Smooth muscle cell (in vitro differentiated cells): ENCODE measurements at regions not wholly inside any gene's neighbourhood (a gene's known extent, or its start where the extent isn't known, plus 50 kb on each side); places are given as distances from the start of the nearest gene placed in this dataset.

ENCODE experiments used
- DNase-seq: peaks from one replicate; lab custom pipeline; 2025; ENCODE audit not compliant: unreplicated experiment; lab: John Stamatoyannopoulos, UW
- H2AFZ ChIP-seq: fragments of 200-600 bp; sonication (generic); 2 replicates; pipeline ENCODE4 v1.6.0; 2016; ENCODE audit warnings: antibody characterized with exemption, low read depth, mild to moderate bottlenecking
- H3F3A ChIP-seq: fragments of 200-600 bp; sonication (generic); 2 replicates; pipeline ENCODE4 v1.6.0; 2017; ENCODE audit warnings: antibody characterized with exemption, low read depth
- H3K27ac ChIP-seq: fragments of 200-600 bp; sonication (generic); 2 replicates; pipeline ENCODE4 v1.5.1; 2016; ENCODE audit warnings: low read depth, mild to moderate bottlenecking
- H3K27me3 ChIP-seq: fragments of 200-600 bp; sonication (generic); 2 replicates; pipeline ENCODE4 v1.6.1; 2016; ENCODE audit warnings: low read depth, mild to moderate bottlenecking
- H3K36me3 ChIP-seq: fragments of 200-600 bp; sonication (generic); 2 replicates; pipeline ENCODE4 v1.5.1; 2016; ENCODE audit warnings: low read depth
- H3K4me1 ChIP-seq: fragments of 200-600 bp; sonication (generic); 2 replicates; pipeline ENCODE4 v1.5.1; 2016; ENCODE audit warnings: low read depth
- H3K4me2 ChIP-seq: fragments of 200-600 bp; sonication (generic); 2 replicates; pipeline ENCODE4 v1.6.0; 2016; ENCODE audit warnings: mild to moderate bottlenecking
- H3K4me3 ChIP-seq: fragments of 200-600 bp; sonication (generic); 2 replicates; pipeline ENCODE4 v1.5.1; 2016; ENCODE audit warnings: mild to moderate bottlenecking
- H3K79me2 ChIP-seq: fragments of 200-600 bp; sonication (generic); 2 replicates; pipeline ENCODE4 v1.6.0; 2016; ENCODE audit warnings: low read depth, mild to moderate bottlenecking
- H3K9ac ChIP-seq: fragments of 200-600 bp; sonication (generic); 2 replicates; pipeline ENCODE4 v1.6.0; 2016; ENCODE audit warnings: low read depth
- H3K9me3 ChIP-seq: fragments of 200-600 bp; sonication (generic); replicated peaks from 2 replicates; pipeline ENCODE4 v1.5.1; 2016; ENCODE audit warnings: low read depth
- H4K20me1 ChIP-seq: fragments of 200-600 bp; sonication (generic); 2 replicates; pipeline ENCODE4 v1.6.0; 2016; ENCODE audit warnings: low read depth
- CTCF ChIP-seq: fragments of 200-600 bp; sonication (generic); IDR thresholded peaks from 2 replicates; pipeline ENCODE4 v1.5.1; 2017; ENCODE audit warnings: borderline replicate concordance, mild to moderate bottlenecking, antibody characterized with exemption; ENCODE audit not compliant: insufficient read depth, poor library complexity, severe bottlenecking
- WGBS: methylation state at CpG from one replicate; pipeline ENCODE4 v1.1.7; 2016; ENCODE audit warnings: low lambda C conversion rate; 5-methylcytosine and 5-hydroxymethylcytosine counted together

- DNase-seq = no peak
Measured at GRCh38 chrX:40938423-40938822, 146.8 kb upstream of the USP9X start.

GRCh38 chrX:40943093-40943641 lies 142.1 kb upstream of the USP9X start:
- Histone ChIP-seq H3K4me3 (no peak overlapping the region), H3K9me3 (no peaks in the 10 kb centered on the region), H3K4me2 (no peak overlapping the region), H3K27me3 (no peaks in the 10 kb centered on the region), H3K36me3 (no peaks in the 10 kb centered on the region), H3F3A (peaks cover 6% of the 10 kb centered on the region), H3K9ac (no peak overlapping the region), H3K4me1 (no peaks in the 10 kb centered on the region), H3K27ac (no peak overlapping the region), H3K79me2 (no peaks in the 10 kb centered on the region), H4K20me1 (no peaks in the 10 kb centered on the region), H2AFZ (no peak overlapping the region)
- no peak for TF ChIP-seq CTCF
- 88% methylated on average over 1 of the region's 1 CpG for WGBS
- DNase-seq = no peak

More at GRCh38 chrX:40938423-40938822, 146.8 kb upstream of the USP9X start:
- 41% methylated on average over 5 of the region's 5 CpGs for WGBS
- no peaks in the 10 kb centered on the region for H3K79me2 ChIP-seq
- H3K27me3 ChIP-seq = no peaks in the 10 kb centered on the region
- H3K36me3 ChIP-seq = no peaks in the 10 kb centered on the region
- no peak for TF ChIP-seq CTCF
- H3K4me1 ChIP-seq = peaks cover 9% of the 10 kb centered on the region
- no peak overlapping the region for H3K4me3 ChIP-seq
- peak overlapping the region; percentile 65 for H3K27ac ChIP-seq
- H4K20me1 ChIP-seq = no peaks in the 10 kb centered on the region
- no peak overlapping the region for H3K4me2 ChIP-seq
- no peak overlapping the region for H2AFZ ChIP-seq
- peaks cover 15% of the 10 kb centered on the region for H3F3A ChIP-seq
- H3K9me3 ChIP-seq = no peaks in the 10 kb centered on the region
- H3K9ac ChIP-seq = no peak overlapping the region

GRCh38 chrX:40945361-40945713 lies 139.9 kb upstream of the USP9X start:
- Histone ChIP-seq H3K27ac (peak overlapping the region; percentile 64), H2AFZ (no peak overlapping the region), H4K20me1 (no peaks in the 10 kb centered on the region), H3K4me3 (no peak overlapping the region), H3K9me3 (no peaks in the 10 kb centered on the region), H3K79me2 (no peaks in the 10 kb centered on the region), H3K4me1 (no peaks in the 10 kb centered on the region), H3K9ac (no peak overlapping the region), H3K27me3 (no peaks in the 10 kb centered on the region), H3F3A (no peaks in the 10 kb centered on the region), H3K4me2 (peak overlapping the region; percentile 50), H3K36me3 (no peaks in the 10 kb centered on the region)
- TF ChIP-seq CTCF = no peak
- no peak for DNase-seq
- WGBS = 24% methylated on average over 5 of the region's 5 CpGs

- no peak overlapping the region for H3K4me3 ChIP-seq
- H3K9ac ChIP-seq = no peak overlapping the region
- peak overlapping the region; percentile 21 for H3K27ac ChIP-seq
- H3K79me2 ChIP-seq = no peaks in the 10 kb centered on the region
- no peak overlapping the region for H2AFZ ChIP-seq
- H3K27me3 ChIP-seq = no peaks in the 10 kb centered on the region
- no peaks in the 10 kb centered on the region for H4K20me1 ChIP-seq
- DNase-seq = no peak
- no peaks in the 10 kb centered on the region for H3K9me3 ChIP-seq
- WGBS = 74% methylated on average over 3 of the region's 3 CpGs
- H3K36me3 ChIP-seq = no peaks in the 10 kb centered on the region
- no peak overlapping the region for H3K4me2 ChIP-seq
- H3K4me1 ChIP-seq = no peaks in the 10 kb centered on the region
- no peak for TF ChIP-seq CTCF
- H3F3A ChIP-seq = no peaks in the 10 kb centered on the region
Measured at GRCh38 chrX:40947276-40947675, 138.0 kb upstream of the USP9X start.
